Globus pallidus (tissue), 1 donor: ENCODE measurements at regions not wholly inside any gene's neighbourhood (a gene's known extent, or its start where the extent isn't known, plus 50 kb on each side); places are given as distances from the start of the nearest gene placed in this dataset.

Experiments
- DNase-seq: peaks from one replicate; pipeline ENCODE4 v3.0.0-alpha.2; 2015; ENCODE audit warnings: low spot score

GRCh38 chr14:101179691-101180211 lies 276.2 kb upstream of the RTL1 start:
- DNase-seq: no peak

DNA sequence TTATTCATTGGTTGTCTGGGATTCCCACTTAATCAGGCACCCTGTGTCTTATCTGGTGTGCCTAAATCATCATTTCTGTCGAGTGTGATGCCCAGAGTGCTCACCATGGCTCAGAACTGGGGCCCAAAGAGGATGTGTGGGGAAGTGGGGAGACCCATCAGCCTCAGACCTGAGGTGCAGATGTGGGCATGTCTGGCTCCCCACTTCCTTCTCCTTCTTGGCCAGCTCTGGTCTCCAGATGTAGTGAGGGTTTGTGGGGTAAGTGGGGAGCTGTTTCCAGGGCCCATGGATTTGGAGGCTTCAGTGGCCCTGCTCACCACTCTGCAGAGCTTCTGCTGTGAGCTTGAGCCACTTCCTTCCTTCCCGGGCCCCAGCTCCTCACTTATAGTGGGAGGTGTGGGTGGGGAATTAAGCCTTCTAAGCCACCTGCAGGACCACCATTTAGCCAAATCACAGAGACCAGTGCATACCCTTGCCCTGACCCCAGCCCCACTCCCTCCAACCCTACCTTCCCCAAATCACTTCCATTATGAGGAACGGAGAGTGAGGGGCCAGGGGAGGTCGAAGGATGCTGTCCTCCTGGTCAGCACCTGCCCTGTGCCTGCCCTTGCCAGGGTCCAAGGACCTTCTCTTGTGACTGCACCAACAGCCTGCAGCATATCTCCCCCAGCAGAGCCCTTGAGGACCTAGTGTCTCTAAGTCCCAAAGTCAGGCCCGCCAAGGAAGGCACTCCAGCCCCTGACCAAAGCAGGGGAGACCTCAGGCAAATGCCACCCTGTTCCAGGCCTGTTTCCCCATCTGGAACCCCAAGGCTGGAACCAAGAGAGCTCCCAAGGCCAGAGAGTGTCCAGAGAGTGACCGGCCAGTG lies 278.2 kb upstream of the RTL1 start:
- no peak for DNase-seq

DNA sequence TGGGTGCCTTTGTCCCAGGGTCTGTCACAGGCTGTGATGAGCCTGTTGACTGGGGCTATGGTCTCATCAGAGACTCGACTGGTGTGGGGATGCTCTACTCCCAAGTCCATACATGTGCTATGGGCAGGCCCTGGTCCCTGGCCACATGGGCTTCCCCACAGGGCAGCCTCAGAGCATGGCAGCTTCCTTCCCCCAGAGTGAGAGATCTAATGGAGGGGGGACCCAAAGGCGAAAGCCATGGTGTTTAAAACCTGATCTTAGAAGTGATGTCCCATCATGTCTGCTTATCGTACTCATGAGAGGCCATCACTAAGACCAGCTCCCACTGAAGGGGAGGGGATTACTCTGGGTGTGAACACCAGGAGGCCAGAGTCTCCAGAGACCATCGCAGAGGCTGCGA lies 279.0 kb upstream of the RTL1 start:
- no peak for DNase-seq

DNA sequence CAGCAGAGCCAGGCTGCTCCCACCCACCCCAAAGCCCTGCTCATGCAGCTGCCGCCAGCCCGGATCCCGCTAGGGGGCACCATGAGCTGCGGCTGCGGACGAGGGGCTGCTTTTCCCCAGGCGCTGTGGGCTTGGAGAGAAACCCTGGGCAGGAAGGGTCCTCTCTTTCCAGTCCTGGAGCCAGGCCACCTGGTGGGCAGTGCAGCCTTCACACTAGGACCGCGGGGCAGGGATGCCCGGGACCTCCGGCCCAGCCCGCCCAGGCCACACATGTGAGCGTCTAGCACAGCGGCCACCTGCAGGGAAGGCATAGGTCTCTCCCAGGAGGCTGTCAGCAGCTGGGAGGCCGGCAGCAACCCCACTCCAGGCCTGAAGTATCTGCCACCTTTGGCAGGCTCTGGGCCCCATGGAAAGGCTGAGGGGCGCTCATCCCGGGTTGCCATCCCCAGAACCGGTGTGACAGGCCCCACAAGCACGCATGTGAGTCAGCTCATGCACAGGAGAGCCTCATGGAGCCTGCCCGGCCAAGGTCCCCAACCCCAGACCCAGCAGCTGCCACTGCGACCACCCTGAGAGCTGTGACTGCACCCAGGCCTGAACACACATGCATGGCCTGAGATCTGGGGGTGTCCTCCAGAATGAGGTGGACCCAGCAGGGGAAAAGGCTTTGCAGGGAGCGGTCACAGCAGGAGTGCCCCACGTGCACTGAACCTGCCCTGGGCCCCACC lies 280.0 kb upstream of the RTL1 start:
- DNase-seq: no peak

DNA sequence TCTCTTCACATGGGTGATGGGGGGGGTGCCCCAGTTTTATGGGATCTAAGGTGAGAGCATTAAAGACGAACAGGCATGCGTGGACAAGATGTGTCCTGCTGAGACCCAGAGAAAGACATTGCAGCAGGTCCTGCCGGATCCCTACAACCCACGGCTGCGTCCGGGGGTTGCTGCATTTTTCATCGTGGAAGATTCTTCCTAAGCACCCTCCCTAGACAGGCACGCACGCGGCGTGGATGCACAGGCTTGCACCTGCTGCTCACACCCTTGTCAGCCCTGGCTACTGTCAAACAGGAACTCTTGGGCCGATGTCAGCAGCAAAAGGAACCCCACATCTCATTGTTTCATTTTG lies 280.6 kb upstream of the RTL1 start:
- DNase-seq: no peak

- no peak for DNase-seq
Observed at GRCh38 chr14:101184572-101184971, 281.1 kb upstream of the RTL1 start.

DNA sequence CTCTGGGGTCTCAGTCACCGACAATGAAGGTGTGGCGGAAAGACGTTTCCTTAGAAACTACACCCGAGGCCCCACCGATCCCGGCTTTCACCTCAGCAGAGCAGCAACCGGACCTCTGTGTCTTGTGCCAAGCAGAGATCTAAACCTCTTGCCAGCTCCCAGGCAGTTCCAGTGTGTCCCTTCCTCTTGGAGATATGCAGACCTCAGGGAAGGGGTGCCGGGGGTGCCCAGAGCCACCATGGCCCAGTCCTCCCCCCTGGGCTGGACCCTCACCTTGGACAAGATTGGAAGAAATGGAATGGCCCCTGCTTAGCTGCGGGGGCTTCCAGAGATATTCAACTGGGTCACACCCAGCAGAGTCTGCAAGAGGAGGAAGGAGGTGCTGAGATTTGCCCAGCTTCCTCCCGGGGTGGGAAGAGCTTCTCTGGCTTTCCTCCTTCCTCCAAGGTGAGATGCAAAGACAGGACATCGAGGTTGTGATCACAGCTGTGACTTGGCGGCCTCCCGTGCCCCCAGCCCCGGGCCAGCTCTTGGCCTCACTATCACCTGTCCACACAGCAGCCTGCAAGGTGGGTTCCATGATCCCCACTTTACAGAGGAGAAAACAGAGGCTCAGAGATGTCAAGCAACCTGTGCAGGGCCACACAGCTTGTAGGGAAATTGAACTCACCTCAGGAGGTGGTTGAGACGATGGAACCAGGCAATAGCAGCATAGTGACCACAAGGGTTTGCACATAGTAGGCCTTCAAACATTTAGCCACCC lies 281.7 kb upstream of the RTL1 start:
- DNase-seq: no peak

- no peak for DNase-seq
Observed at GRCh38 chr14:101185946-101186345, 282.4 kb upstream of the RTL1 start.

- no peak for DNase-seq
Observed at GRCh38 chr14:101186544-101186943, 283.0 kb upstream of the RTL1 start.

DNA sequence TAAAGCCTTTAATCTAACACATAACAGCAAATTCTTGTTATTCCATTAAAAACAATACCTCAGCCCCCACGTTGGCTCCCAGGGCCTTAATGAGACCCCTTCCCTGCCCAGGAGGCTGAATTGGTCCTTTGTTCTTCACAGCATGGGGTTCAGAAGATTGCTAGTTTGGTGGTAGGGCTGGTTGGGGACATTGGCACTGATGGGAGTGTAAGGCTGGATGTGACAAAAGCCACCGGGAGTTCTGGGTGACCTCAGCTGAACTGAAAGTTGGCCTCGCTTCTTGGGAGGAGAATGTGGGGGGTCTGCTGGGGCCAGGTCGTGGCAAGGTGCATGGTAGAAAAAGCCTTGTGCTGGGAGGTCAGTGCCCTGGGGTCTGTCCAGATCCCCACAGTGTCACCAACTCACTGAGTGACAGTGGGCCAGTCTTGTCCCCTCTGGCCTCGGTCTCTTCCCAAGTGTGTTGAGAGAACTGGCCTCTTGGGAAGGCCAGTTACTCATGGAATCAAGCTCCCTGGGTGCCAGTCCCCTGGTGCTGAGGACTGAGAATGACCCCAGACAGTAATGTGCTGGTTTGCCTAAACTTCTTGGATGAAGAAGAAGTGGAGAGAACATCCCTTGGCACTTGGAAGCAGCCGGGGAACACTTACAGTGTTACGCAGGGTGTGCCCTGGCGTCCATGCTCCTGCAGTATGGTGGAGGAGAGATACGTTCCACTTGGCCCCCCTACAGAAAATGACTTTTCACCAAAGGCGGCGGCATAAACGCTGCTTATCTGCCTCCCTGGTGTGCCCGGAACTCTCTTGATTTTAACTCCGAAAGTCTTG lies 283.7 kb upstream of the RTL1 start:
- DNase-seq: no peak

DNA sequence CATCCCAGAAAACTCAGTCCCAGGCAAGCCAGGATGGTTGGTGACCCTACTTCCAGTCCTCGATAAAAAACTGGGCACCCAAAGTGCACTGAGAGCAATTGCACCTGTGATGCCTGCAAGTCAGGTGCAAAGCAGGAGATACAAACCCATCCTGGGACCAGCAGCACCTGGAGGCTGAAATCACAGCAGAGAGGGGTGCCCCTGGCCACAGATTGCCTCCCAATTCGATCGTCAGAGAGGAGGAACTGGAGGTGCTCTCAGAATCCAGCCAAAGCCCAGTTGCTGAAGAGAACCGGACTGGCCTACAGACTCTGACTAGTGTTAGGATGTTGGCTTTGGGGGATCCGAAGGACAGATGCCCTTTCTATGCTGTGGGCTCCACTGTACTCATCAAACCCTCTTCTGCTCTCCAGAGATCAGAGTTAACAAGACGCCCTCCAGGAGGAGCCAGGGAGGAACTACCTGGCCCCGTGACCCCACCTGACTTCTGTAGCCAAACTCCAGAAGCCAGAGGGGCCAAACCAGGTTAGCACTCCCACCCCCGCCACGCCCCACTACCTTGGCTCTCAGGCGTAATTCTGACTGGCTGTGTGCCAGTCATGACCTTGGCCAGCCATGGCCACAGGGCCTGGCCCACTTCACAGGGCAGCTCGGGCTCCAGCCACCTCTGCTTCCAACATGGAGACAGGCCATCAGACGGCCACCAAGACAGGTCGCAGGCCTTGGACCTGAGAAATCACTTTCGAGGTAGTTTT lies 284.5 kb upstream of the RTL1 start:
- DNase-seq: no peak

DNA sequence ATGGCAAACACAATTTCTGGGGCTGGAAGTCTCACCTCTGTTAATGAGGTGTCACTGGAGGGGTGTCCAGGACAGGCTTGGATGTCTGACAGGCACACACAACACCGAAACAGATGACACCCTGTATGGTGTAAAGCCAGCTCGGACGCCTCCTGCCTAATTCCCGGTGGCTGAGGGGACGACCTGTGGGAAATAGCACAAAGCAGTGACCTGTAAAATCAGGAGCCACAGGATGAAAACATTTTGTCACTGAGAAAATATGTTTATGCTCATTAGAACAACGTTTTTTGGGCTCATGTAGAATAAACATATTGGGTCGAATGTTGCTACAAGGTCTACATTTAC lies 285.0 kb upstream of the RTL1 start:
- DNase-seq: no peak

- DNase-seq: no peak
Observed at GRCh38 chr14:101189266-101189665, 285.7 kb upstream of the RTL1 start.

- DNase-seq: no peak
Observed at GRCh38 chr14:101189962-101190560, 286.5 kb upstream of the RTL1 start.

GRCh38 chr14:101191101-101191720 lies 287.7 kb upstream of the RTL1 start:
- DNase-seq: no peak

DNA sequence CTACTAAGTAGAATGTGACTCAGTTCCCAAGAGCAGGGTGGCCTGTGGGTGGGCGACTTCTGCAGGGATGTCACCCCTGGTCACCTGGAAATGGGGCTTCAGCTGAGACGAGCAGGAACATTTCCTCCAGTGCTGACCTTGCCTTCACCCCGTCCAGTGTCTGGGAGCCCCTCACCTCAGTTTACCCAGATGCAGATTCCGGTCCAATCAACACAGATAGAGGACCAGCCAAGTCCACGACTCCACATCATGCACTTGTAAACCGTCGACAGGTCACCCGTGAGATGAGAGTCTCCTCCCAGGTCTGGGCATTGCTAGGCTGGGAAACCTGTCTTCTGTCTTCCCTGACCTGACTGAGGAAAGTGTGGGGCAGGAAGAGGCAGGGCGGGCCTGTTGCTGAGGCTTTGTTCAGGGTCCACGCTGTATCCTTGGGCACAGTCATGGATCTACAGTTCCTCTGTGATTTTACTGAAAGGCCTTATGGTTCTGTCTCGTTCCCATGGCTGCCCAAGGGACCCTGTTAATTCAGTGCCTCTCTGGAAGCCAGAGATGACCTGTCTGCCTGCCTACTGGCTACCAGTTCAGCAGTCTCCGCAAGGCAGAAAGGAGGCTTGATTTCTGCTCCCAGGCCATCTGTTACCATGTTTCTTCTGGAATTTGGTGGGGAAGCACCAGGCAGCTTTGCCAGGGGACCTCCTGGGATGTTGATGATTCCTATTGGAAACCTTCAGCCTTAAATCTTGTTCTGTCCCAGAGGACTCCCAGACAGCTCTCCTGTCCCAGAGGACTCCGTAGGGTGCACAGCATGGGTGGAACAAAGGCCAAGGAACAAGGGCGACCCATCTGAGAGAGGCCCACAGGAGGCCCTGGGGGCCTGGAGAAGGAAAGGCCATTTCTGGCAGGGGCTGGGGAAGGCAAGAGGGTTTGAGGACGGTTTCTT lies 288.5 kb upstream of the RTL1 start:
- no peak for DNase-seq

GRCh38 chr14:101192661-101193000 lies 289.1 kb upstream of the RTL1 start:
- DNase-seq: no peak

GRCh38 chr14:101193106-101193844 lies 289.8 kb upstream of the RTL1 start:
- DNase-seq: no peak
